Uterus (tissue), 3 donors: ENCODE measurements at regions not wholly inside any gene's neighbourhood (a gene's known extent, or its start where the extent isn't known, plus 50 kb on each side); places are given as distances from the start of the nearest gene placed in this dataset.

Source experiments
- DNase-seq, 2 donors: peaks; one replicate each; pipeline ENCODE4 v3.0.0-alpha.2; 2019 to 2020
- H3K27ac ChIP-seq, 2 donors: fragments of 200-600 bp; sonication (generic); 1 replicate in 1 of 2; 2 replicates in 1 of 2; pipeline ENCODE4 v1.5.1; 2016 to 2018
- H3K27me3 ChIP-seq, 2 donors: fragments of 200-600 bp; sonication (generic); one replicate each; pipeline ENCODE4 v1.5.1; 2018 to 2019; ENCODE audit warnings: control low read depth in 1 of 2
- H3K36me3 ChIP-seq, 2 donors: fragments of 200-600 bp; sonication (generic); one replicate each; pipeline ENCODE4 v1.5.1; 2019; ENCODE audit warnings: control low read depth in 1 of 2
- H3K4me1 ChIP-seq, 2 donors: fragments of 200-600 bp; sonication (generic); one replicate each; pipeline ENCODE4 v1.5.1; 2018 to 2019; ENCODE audit warnings: control low read depth in 1 of 2
- H3K4me3 ChIP-seq, 2 donors: fragments of 200-600 bp; sonication (generic); 1 replicate in 1 of 2; 2 replicates in 1 of 2; pipeline ENCODE4 v1.5.1; 2018 to 2019; ENCODE audit warnings: mild to moderate bottlenecking in 1 of 2
- H3K9me3 ChIP-seq, 2 donors: fragments of 200-600 bp; sonication (generic); one replicate each; pipeline ENCODE4 v1.5.1; 2019; ENCODE audit warnings: control low read depth in 1 of 2
- POLR2A ChIP-seq, 2 donors: fragments of 450-650 bp; IDR thresholded peaks; one replicate each; pipeline ENCODE4 v1.6.1; 2016; ENCODE audit warnings: antibody characterized with exemption in 2 of 2, mild to moderate bottlenecking in 1 of 2, moderate library complexity in 1 of 2
- intact Hi-C: fragments of 100-400 bp; cut with DNase I; formaldehyde crosslinking; loops from one replicate; pipeline ENCODE4 v1.15.1; 2023; ENCODE audit warnings: low total_unique reads
- TF ChIP-seq, protein P1 (sequence below), 4 experiments: fragments of 200-600 bp in 2 of 4; fragments of 450-650 bp in 2 of 4; sonication (generic) in 2 of 4; IDR thresholded peaks; one replicate each; pipeline ENCODE4 v1.5.1; 2016 to 2019; ENCODE audit warnings: antibody characterized with exemption in 4 of 4, mild to moderate bottlenecking in 2 of 4, moderate library complexity in 1 of 4
- donor health status: DM: yes; HTN: yes; CAD: no.

DNA sequence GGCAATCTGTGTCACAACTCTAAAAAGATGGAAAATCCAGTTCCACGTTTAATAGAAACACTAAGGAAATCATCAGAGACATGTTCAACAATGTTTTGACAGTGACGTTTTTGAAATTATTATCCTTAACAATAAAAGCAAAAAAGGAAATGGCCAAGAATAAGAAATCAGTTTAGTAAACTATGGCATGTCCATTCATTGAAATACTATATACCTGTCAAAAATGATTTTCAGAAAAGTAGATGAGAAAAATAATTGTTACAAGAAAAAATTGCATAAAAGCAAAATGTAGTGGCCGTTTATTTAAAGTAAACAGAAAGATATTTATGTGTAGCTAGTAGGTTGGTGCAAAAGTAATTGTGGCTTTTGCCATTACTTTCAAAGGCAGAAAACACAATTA is 345.4 kb upstream of the NPSR1 start:
- no peaks in the 10 kb centered on the region for H3K4me1 ChIP-seq
- no peak overlapping the region for H3K4me3 ChIP-seq
- H3K9me3 ChIP-seq, result no peaks in the 10 kb centered on the region
- no peak overlapping the region for H3K27ac ChIP-seq
- intact Hi-C loops, result no loop called here
- TF ChIP-seq, protein P1, sequence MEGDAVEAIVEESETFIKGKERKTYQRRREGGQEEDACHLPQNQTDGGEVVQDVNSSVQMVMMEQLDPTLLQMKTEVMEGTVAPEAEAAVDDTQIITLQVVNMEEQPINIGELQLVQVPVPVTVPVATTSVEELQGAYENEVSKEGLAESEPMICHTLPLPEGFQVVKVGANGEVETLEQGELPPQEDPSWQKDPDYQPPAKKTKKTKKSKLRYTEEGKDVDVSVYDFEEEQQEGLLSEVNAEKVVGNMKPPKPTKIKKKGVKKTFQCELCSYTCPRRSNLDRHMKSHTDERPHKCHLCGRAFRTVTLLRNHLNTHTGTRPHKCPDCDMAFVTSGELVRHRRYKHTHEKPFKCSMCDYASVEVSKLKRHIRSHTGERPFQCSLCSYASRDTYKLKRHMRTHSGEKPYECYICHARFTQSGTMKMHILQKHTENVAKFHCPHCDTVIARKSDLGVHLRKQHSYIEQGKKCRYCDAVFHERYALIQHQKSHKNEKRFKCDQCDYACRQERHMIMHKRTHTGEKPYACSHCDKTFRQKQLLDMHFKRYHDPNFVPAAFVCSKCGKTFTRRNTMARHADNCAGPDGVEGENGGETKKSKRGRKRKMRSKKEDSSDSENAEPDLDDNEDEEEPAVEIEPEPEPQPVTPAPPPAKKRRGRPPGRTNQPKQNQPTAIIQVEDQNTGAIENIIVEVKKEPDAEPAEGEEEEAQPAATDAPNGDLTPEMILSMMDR (IDR thresholded peaks at IDR 0.05), result no peak
- no peak for TF ChIP-seq POLR2A (IDR thresholded peaks at IDR 0.05)
- H3K36me3 ChIP-seq, result no peaks in the 10 kb centered on the region
- no peak for DNase-seq
- H3K27me3 ChIP-seq, result no peaks in the 10 kb centered on the region

DNA sequence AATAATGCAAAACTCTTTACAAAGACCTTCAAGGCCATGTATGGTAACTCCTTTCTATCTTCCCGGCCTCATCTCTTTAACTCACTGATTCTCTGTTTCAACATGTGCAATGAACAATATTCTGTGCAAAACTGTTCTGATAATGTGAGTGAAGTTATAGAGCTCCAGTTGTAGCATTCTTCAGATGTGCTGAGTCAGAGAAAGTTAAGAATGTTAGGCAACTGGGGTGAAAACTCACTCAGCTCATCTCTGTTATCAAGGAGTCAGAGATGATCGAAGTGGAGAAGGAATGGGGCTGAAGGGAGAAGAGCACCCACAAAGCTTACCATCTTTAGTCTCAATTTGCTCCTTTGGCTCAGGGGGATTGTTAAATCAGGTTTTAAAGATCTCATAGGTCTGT is 344.7 kb upstream of the NPSR1 start:
- Histone ChIP-seq H3K27ac (no peak overlapping the region), H3K36me3 (no peaks in the 10 kb centered on the region), H3K4me1 (no peaks in the 10 kb centered on the region), H3K9me3 (no peaks in the 10 kb centered on the region), H3K4me3 (no peak overlapping the region), H3K27me3 (no peaks in the 10 kb centered on the region)
- TF ChIP-seq POLR2A (IDR thresholded peaks at IDR 0.05), result no peak
- TF ChIP-seq, protein P1 (IDR thresholded peaks at IDR 0.05), result no peak
- no peak for DNase-seq
- intact Hi-C loops, result no loop called here

DNA sequence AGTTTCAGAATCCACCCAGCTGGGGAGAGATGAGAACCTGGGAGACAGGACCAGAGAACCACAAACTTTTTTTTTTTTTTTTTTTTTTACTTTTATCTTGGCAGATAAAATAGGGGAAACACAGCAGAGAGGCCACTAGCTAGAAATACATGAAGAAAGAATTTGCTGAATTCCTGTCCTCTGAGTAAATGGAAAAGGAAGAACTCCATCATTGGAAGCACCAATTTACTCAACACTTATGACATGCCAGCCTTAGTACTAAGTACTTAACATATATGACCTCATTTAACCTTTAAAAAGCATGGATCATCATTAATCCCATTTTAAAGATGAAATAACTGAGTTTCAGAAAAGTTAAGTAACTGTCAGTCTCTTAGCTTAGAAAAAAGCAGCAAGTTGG is 343.0 kb upstream of the NPSR1 start:
- no peaks in the 10 kb centered on the region for H3K9me3 ChIP-seq
- no peaks in the 10 kb centered on the region for H3K27me3 ChIP-seq
- TF ChIP-seq, protein P1 (IDR thresholded peaks at IDR 0.05), result no peak
- TF ChIP-seq POLR2A (IDR thresholded peaks at IDR 0.05), result no peak
- intact Hi-C loops, result no loop called here
- H3K4me3 ChIP-seq, result no peak overlapping the region
- no peak for DNase-seq
- no peaks in the 10 kb centered on the region for H3K4me1 ChIP-seq
- no peaks in the 10 kb centered on the region for H3K36me3 ChIP-seq
- no peak overlapping the region for H3K27ac ChIP-seq

DNA sequence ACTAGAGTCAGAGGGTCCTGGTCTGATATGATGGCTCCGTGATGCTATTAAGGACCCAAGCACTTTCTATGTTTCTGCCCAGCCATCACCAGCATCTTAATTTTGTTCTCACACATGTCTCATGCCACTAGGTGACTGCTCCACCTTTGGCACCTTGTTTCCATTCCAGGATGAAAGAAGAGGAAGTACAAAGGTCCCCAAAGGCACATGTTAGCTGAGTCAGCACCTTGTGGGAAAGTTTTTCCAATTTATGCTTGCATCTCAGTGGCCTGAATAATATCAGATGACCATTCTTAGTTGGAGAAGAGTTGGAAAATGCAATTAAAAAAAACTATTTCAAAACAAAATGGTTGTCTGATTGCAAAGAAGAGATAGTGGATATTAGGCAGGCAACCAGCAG is 341.0 kb upstream of the NPSR1 start:
- Histone ChIP-seq H3K36me3 (no peaks in the 10 kb centered on the region), H3K9me3 (no peaks in the 10 kb centered on the region), H3K27me3 (no peaks in the 10 kb centered on the region), H3K4me1 (no peaks in the 10 kb centered on the region), H3K4me3 (no peak overlapping the region), H3K27ac (no peak overlapping the region)
- intact Hi-C loops, result no loop called here
- DNase-seq, result no peak
- TF ChIP-seq, protein P1 (IDR thresholded peaks at IDR 0.05), result no peak
- no peak for TF ChIP-seq POLR2A (IDR thresholded peaks at IDR 0.05)

DNA sequence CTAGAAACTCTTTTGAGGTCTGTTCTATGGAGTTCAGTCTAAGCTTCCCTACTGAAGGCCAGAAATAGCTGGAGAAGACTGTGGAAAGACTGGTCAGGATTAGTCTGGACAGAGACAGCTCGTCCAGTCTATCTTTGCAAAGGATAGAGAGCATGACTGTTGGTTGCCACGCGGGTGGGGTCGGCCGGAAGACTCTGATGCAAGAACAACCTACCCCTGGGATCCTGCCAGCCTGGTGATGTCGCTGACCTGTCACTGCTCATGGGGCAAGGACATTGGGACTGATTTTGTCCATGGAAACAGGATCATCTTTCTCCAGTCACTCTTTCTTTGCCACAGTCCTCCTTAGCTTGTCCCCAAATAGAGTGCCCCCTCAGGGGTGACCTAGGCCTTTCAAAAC is 337.6 kb upstream of the NPSR1 start:
- intact Hi-C loops, result no loop called here
- DNase-seq, result no peak
- H3K9me3 ChIP-seq, result no peaks in the 10 kb centered on the region
- H3K36me3 ChIP-seq, result no peaks in the 10 kb centered on the region
- H3K27me3 ChIP-seq, result no peaks in the 10 kb centered on the region
- H3K4me1 ChIP-seq, result no peaks in the 10 kb centered on the region
- no peak overlapping the region for H3K4me3 ChIP-seq
- TF ChIP-seq, protein P1 (IDR thresholded peaks at IDR 0.05), result no peak
- no peak for TF ChIP-seq POLR2A (IDR thresholded peaks at IDR 0.05)
- no peak overlapping the region for H3K27ac ChIP-seq
